Vagina (tissue), 2 donors: ENCODE measurements at regions not wholly inside any gene's neighbourhood (a gene's known extent, or its start where the extent isn't known, plus 50 kb on each side); places are given as distances from the start of the nearest gene placed in this dataset.

Source experiments
- DNase-seq, 2 donors: peaks; one replicate each; pipeline ENCODE4 v3.0.0-alpha.2; 2017; ENCODE audit errors: extremely low spot score in 2 of 2
- H3K27ac ChIP-seq: fragments of 200-600 bp; sonication (generic); one replicate; pipeline ENCODE4 v1.5.1; 2019
- H3K27me3 ChIP-seq: fragments of 200-600 bp; sonication (generic); one replicate; pipeline ENCODE4 v1.5.1; 2019
- H3K36me3 ChIP-seq, 2 donors: fragments of 200-600 bp; sonication (generic); one replicate each; pipeline ENCODE4 v1.5.1; 2017 to 2019
- H3K4me1 ChIP-seq: fragments of 200-600 bp; sonication (generic); one replicate; pipeline ENCODE4 v1.5.1; 2019
- H3K4me3 ChIP-seq, 2 donors: fragments of 200-600 bp; sonication (generic); 1 replicate in 1 of 2; 2 replicates in 1 of 2; pipeline ENCODE4 v1.5.1; 2016 to 2019
- H3K9me3 ChIP-seq: fragments of 200-600 bp; sonication (generic); one replicate; pipeline ENCODE4 v1.5.1; 2019
- CTCF ChIP-seq, 3 experiments: fragments of 450-650 bp in 2 of 3; fragments of 200-600 bp in 1 of 3; sonication (generic) in 1 of 3; IDR thresholded peaks; one replicate each; pipeline ENCODE4 v1.5.1; 2017 to 2019; ENCODE audit warnings: antibody characterized with exemption in 3 of 3, mild to moderate bottlenecking in 2 of 3, moderate library complexity in 2 of 3
- POLR2A ChIP-seq, 2 donors: fragments of 450-650 bp; IDR thresholded peaks; one replicate each; pipeline ENCODE4 v1.6.1; 2017; ENCODE audit warnings: antibody characterized with exemption in 2 of 2, mild to moderate bottlenecking in 2 of 2, moderate library complexity in 2 of 2
- POLR2AphosphoS5 ChIP-seq, 2 donors: sonication (generic); formaldehyde crosslinking; IDR thresholded peaks; one replicate each; pipeline ENCODE4 v1.9.0; 2017; ENCODE audit warnings: antibody characterized with exemption in 2 of 2, mild to moderate bottlenecking in 2 of 2, low read depth in 1 of 2; ENCODE audit not compliant: insufficient read depth in 1 of 2
- intact Hi-C: fragments of 100-400 bp; cut with DNase I; formaldehyde crosslinking; loops from one replicate; pipeline ENCODE4 v1.15.1; 2023

- DNase-seq, result no peak
These were observed 148.8 kb downstream of the RPS12 start for GRCh38 chr6:132962936-132963868.

GRCh38 chr6:132964101-132964867 lies 149.9 kb downstream of the RPS12 start:
- H3K4me3 ChIP-seq, result no peak overlapping the region
- no peaks in the 10 kb centered on the region for H3K36me3 ChIP-seq
- H3K4me1 ChIP-seq, result no peaks in the 10 kb centered on the region
- H3K9me3 ChIP-seq, result no peaks in the 10 kb centered on the region
- H3K27me3 ChIP-seq, result no peaks in the 10 kb centered on the region
- DNase-seq, result no peak
- H3K27ac ChIP-seq, result no peak overlapping the region
- intact Hi-C loops, result loop anchor here (10.0 kb wide), 1 partner anchor 551 kb away; no protein-coding TSS in a partner anchor
- TF ChIP-seq POLR2AphosphoS5 (IDR thresholded peaks at IDR 0.05; ENCODE audit: insufficient read depth in 1 of 2, low read depth in 1 of 2), result no peak
- TF ChIP-seq CTCF (IDR thresholded peaks at IDR 0.05), result no peak
- TF ChIP-seq POLR2A (IDR thresholded peaks at IDR 0.05), result no peak

More at GRCh38 chr6:132962936-132963868, 148.8 kb downstream of the RPS12 start:
- no peaks in the 10 kb centered on the region for H3K4me1 ChIP-seq
- H3K36me3 ChIP-seq, result no peaks in the 10 kb centered on the region
- no peak overlapping the region for H3K4me3 ChIP-seq
- H3K27me3 ChIP-seq, result no peaks in the 10 kb centered on the region
- H3K9me3 ChIP-seq, result no peaks in the 10 kb centered on the region
- intact Hi-C loops, result loop anchor here (10.0 kb wide), 1 partner anchor 552 kb away; no protein-coding TSS in a partner anchor
- TF ChIP-seq CTCF (IDR thresholded peaks at IDR 0.05), result peak in 2 of 3 experiments; percentile 21 to 43
- no peak for TF ChIP-seq POLR2A (IDR thresholded peaks at IDR 0.05)
- no peak overlapping the region for H3K27ac ChIP-seq

GRCh38 chr6:132964868-132965382 lies 150.6 kb downstream of the RPS12 start:
- DNase-seq, result no peak
- Histone ChIP-seq H3K9me3 (no peaks in the 10 kb centered on the region), H3K4me3 (no peak overlapping the region), H3K4me1 (no peaks in the 10 kb centered on the region), H3K27me3 (no peaks in the 10 kb centered on the region), H3K36me3 (no peaks in the 10 kb centered on the region), H3K27ac (no peak overlapping the region)
- TF ChIP-seq POLR2A (IDR thresholded peaks at IDR 0.05) (no peak), CTCF (IDR thresholded peaks at IDR 0.05) (no peak), POLR2AphosphoS5 (IDR thresholded peaks at IDR 0.05; ENCODE audit: insufficient read depth in 1 of 2, low read depth in 1 of 2) (no peak)
- intact Hi-C loops, result loop anchor here (10.0 kb wide), 1 partner anchor 550 kb away; no protein-coding TSS in a partner anchor

- H3K36me3 ChIP-seq, result no peaks in the 10 kb centered on the region
These were observed 153.5 kb downstream of the RPS12 start for GRCh38 chr6:132967871-132968270.

More at GRCh38 chr6:132967871-132968270, 153.5 kb downstream of the RPS12 start:
- Histone ChIP-seq H3K27me3 (no peaks in the 10 kb centered on the region), H3K27ac (no peak overlapping the region), H3K4me3 (no peak overlapping the region), H3K9me3 (no peaks in the 10 kb centered on the region), H3K4me1 (no peaks in the 10 kb centered on the region)
- intact Hi-C loops, result loop anchor here (10.0 kb wide), 1 partner anchor 547 kb away; no protein-coding TSS in a partner anchor
- DNase-seq, result no peak
- TF ChIP-seq CTCF (IDR thresholded peaks at IDR 0.05) (no peak), POLR2A (IDR thresholded peaks at IDR 0.05) (no peak), POLR2AphosphoS5 (IDR thresholded peaks at IDR 0.05; ENCODE audit: insufficient read depth in 1 of 2, low read depth in 1 of 2) (no peak)
